ENCODE measurements at regions not wholly inside any gene's neighbourhood (a gene's known extent, or its start where the extent isn't known, plus 50 kb on each side); places are given as distances from the start of the nearest gene placed in this dataset.

DNA sequence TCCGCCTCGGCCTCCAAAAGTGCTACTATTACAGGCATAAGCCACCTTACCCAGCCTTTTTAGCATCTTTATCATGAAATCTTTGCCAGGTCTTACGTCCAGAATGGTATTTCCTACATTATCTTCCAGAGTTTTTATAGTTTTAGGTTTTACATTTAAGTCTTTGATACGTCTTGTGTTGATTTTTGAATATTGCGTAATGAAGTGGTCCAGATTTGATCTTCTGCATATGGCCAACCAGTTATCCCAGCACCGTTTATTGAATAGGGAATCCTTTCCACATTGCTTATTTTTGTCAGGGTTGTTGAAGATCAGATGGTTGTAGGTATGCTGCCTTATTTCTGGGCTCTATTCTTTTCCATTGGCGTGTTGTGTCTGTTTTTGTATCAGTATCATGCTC, 349.6 kb downstream of the KCTD8 start:
- DNase-seq (ENCODE audit: low read depth, low spot score), result no peak

- peak; percentile 1 for DNase-seq (ENCODE audit: low read depth, low spot score)
Observed at GRCh38 chr4:44100456-44100855, 348.2 kb downstream of the KCTD8 start.

DNA sequence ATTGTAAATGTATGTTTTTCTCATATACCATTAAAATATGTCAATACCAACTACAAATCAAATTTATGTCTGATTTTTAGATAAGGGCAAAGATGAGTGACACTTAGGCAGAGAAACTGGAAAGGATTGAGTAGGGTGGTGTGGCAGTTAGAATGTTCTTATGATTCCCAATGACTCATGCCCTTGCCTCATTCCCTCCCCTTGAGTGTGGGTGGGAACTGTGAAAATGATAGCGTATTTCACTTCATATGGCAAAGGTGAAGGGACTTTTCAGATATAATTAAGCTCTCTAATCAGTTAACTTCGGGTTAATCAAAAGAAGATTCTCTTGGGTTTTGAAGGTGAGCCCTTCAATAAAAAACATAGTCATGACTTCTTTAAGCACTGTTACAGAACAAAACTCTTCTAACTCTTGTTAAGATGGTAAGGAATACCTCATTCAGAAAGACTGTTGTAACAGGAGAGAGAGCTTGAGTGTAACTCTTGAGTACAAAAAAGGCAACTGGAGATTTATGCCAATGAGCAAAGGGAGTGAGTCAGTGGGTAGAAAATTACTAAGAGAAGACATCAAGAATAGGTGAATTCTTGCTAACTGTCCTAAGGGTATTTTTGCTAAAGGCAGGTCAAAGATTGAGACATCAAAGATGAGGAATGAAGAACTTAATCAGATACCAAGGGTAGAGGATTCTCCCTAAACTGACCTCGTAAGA, 329.5 kb downstream of the KCTD8 start:
- DNase-seq (ENCODE audit: low read depth, low spot score), result no peak

- DNase-seq (ENCODE audit: low read depth, low spot score), result no peak
Observed at GRCh38 chr4:44120646-44121045, 328.0 kb downstream of the KCTD8 start.

DNA sequence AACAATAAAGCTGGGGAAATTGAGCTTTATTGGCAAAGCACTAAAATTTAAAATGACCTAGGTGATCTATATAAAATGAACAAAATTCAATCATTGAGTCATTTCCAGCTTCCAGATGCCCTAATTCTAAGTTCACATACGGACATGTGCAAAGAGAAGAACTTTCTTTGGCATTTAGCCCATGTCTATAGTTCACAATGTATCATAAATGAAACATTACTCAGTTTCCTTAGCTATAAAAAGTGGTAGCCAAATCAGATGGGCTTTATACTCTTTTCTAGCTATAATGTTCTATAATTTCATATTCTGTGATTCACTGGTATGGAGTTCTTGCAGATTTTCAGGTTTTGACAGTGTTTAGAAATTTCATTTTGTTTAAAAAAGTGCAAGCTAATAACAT, 327.4 kb downstream of the KCTD8 start:
- DNase-seq (ENCODE audit: low read depth, low spot score), result peak; percentile 5
